BJ (cell line): ENCODE measurements at regions not wholly inside any gene's neighbourhood (a gene's known extent, or its start where the extent isn't known, plus 50 kb on each side); places are given as distances from the start of the nearest gene placed in this dataset.

ENCODE experiments used
- CTCF ChIA-PET: fragments of 350-600 bp; formaldehyde crosslinking; extraction: SDS; loops from one replicate; lab custom pipeline; 2021; ENCODE audit warnings: antibody characterized with exemption, inconsistent platforms; lab: Yijun Ruan, JAX
- POLR2A ChIA-PET: fragments of 300-600 bp; sonication (Branson Sonifier 250); formaldehyde crosslinking; extraction: SDS; loops from one replicate; lab custom pipeline; 2021; ENCODE audit warnings: antibody characterized with exemption; lab: Charles Lee
- DNase-seq: peaks from one replicate; pipeline ENCODE4 v3.0.0-alpha.2; 2011; ENCODE audit warnings: low read depth
- H3K27me3 ChIP-seq: 2 replicates; pipeline ENCODE4 v1.6.0; 2011; ENCODE audit warnings: low read length; ENCODE audit not compliant: control insufficient read depth, insufficient read depth
- H3K36me3 ChIP-seq: 2 replicates; pipeline ENCODE4 v1.5.1; 2011; ENCODE audit warnings: low read length; ENCODE audit not compliant: control insufficient read depth, insufficient read depth
- H3K4me3 ChIP-seq: 2 replicates; pipeline ENCODE4 v1.5.1; 2011; ENCODE audit warnings: low read depth, mild to moderate bottlenecking, control low read depth, low read length
- CTCF ChIP-seq: IDR thresholded peaks from 2 replicates; pipeline ENCODE4 v1.5.1; 2011; ENCODE audit warnings: low read depth, mild to moderate bottlenecking, control low read depth, inconsistent platforms, low read length, moderate library complexity; ENCODE audit not compliant: insufficient read depth

GRCh38 chr1:173293756-173294155 lies 86.6 kb upstream of the TNFSF4 start:
- ChIA-PET POLR2A (no interaction called here), CTCF (no interaction called here)
- Histone ChIP-seq H3K27me3 (no peaks in the 10 kb centered on the region), H3K4me3 (no peak overlapping the region), H3K36me3 (no peaks in the 10 kb centered on the region)
- no peak for TF ChIP-seq CTCF
- no peak for DNase-seq

- no peak overlapping the region for H3K4me3 ChIP-seq
- no peak for TF ChIP-seq CTCF
- no peak for DNase-seq
- no peaks in the 10 kb centered on the region for H3K36me3 ChIP-seq
- CTCF ChIA-PET = no interaction called here
- POLR2A ChIA-PET = no interaction called here
- no peaks in the 10 kb centered on the region for H3K27me3 ChIP-seq
Measured at GRCh38 chr1:173294843-173295242, 87.7 kb upstream of the TNFSF4 start.

GRCh38 chr1:173295391-173295790 lies 88.3 kb upstream of the TNFSF4 start:
- no peak for DNase-seq
- ChIA-PET POLR2A (no interaction called here), CTCF (interaction anchor here (1.3 kb wide), 1 partner anchor 134 kb away, joined by 3 read pairs; no protein-coding TSS in a partner anchor)
- Histone ChIP-seq H3K36me3 (no peaks in the 10 kb centered on the region), H3K27me3 (no peaks in the 10 kb centered on the region), H3K4me3 (no peak overlapping the region)
- TF ChIP-seq CTCF = no peak

- POLR2A ChIA-PET = no interaction called here
- TF ChIP-seq CTCF = no peak
- H3K36me3 ChIP-seq = no peaks in the 10 kb centered on the region
- H3K27me3 ChIP-seq = no peaks in the 10 kb centered on the region
- CTCF ChIA-PET = interaction anchor here (1.3 kb wide), 1 partner anchor 133 kb away, joined by 3 read pairs; no protein-coding TSS in a partner anchor
- H3K4me3 ChIP-seq = no peak overlapping the region
- DNase-seq = no peak
Measured at GRCh38 chr1:173295995-173296394, 88.9 kb upstream of the TNFSF4 start.

GRCh38 chr1:173297798-173298391 lies 90.8 kb upstream of the TNFSF4 start:
- no peak for DNase-seq
- ChIA-PET POLR2A (no interaction called here), CTCF (interaction anchor here (0.6 kb wide), 2 partner anchors 42 to 570 kb away, joined by 3 to 4 read pairs; partner anchors contain the start of genes GAS5 and ZBTB37)

More at GRCh38 chr1:173297798-173298391, 90.8 kb upstream of the TNFSF4 start:
- no peak for TF ChIP-seq CTCF
- Histone ChIP-seq H3K36me3 (no peaks in the 10 kb centered on the region), H3K4me3 (no peak overlapping the region), H3K27me3 (no peaks in the 10 kb centered on the region)
